ENCODE measurements at regions not wholly inside any gene's neighbourhood (a gene's known extent, or its start where the extent isn't known, plus 50 kb on each side); places are given as distances from the start of the nearest gene placed in this dataset.

- Histone ChIP-seq H2AFZ (ENCODE audit: low read depth, low read length, poor library complexity, severe bottlenecking) (no peak overlapping the region), H3K9ac (ENCODE audit: low read length) (no peak overlapping the region), H3K4me3 (replicated peaks in 1 of 2; ENCODE audit: low read depth in 1 of 2, low read length in 2 of 2) (no peak overlapping the region), H4K20me1 (ENCODE audit: insufficient read depth) (no peaks in the 10 kb centered on the region), H3K27me3 (ENCODE audit: insufficient read depth, low read length) (peaks cover 13% of the 10 kb centered on the region), H3K79me2 (ENCODE audit: insufficient read depth, low read length) (no peaks in the 10 kb centered on the region), H3K27ac (ENCODE audit: low read depth, low read length) (no peak overlapping the region), H3K9me2 (ENCODE audit: insufficient read depth) (no peaks in the 10 kb centered on the region), H3K9me3 (ENCODE audit: control insufficient read depth in 1 of 2, insufficient read depth in 1 of 2, low read depth in 1 of 2, low read length in 2 of 2) (no peaks in the 10 kb centered on the region), H3K36me3 (ENCODE audit: control insufficient read depth in 1 of 2, insufficient read depth in 2 of 2, low read length in 2 of 2) (no peaks in the 10 kb centered on the region), H3K4me2 (ENCODE audit: low read length) (no peak overlapping the region), H3K4me1 (ENCODE audit: control insufficient read depth in 1 of 2, insufficient read depth in 2 of 2, low read length in 2 of 2) (no peaks in the 10 kb centered on the region)
- ChIA-PET CTCF (interaction anchor here (1.0 kb wide), 1 partner anchor 216 kb away, joined by 3 read pairs; no protein-coding TSS in a partner anchor), RAD21 (ENCODE audit: low non-redundant PET in 1 of 2, low total read pairs in 2 of 2, uncharacterized antibody in 2 of 2, unreplicated experiment in 2 of 2) (no interaction called here), POLR2A (no interaction called here)
- DNase-seq (ENCODE audit: low read depth, low spot score): no peak
- ATAC-seq: no peak
- no TSS peak for BruUV-seq (replicated peaks)
- no peak for TF ChIP-seq SP1 (IDR thresholded peaks at IDR 0.05; ENCODE audit: low read depth)
- no peak for TF ChIP-seq ATF3 (IDR thresholded peaks at IDR 0.05)
- no peak for TF ChIP-seq JUND (IDR thresholded peaks at IDR 0.05)
- TF ChIP-seq ZNF274 (IDR thresholded peaks at IDR 0.05; ENCODE audit: low read depth, low read length): no peak
- TF ChIP-seq YY1 (IDR thresholded peaks at IDR 0.05; ENCODE audit: extremely low read depth, insufficient replicate concordance, low read depth, low read length): no peak
- intact Hi-C loops (cut with micrococcal nuclease): no loop called here
These were observed 149.1 kb upstream of the SPACA7 start for GRCh38 chr13:112227031-112227430.

GRCh38 chr13:112229445-112229844, 146.7 kb upstream of the SPACA7 start:
- Histone ChIP-seq H3K9me3 (ENCODE audit: control insufficient read depth in 1 of 2, insufficient read depth in 1 of 2, low read depth in 1 of 2, low read length in 2 of 2) (no peaks in the 10 kb centered on the region), H2AFZ (ENCODE audit: low read depth, low read length, poor library complexity, severe bottlenecking) (no peak overlapping the region), H3K4me3 (replicated peaks in 1 of 2; ENCODE audit: low read depth in 1 of 2, low read length in 2 of 2) (no peak overlapping the region), H3K27me3 (ENCODE audit: insufficient read depth, low read length) (peaks cover 13% of the 10 kb centered on the region), H3K9ac (ENCODE audit: low read length) (no peak overlapping the region), H3K27ac (ENCODE audit: low read depth, low read length) (no peak overlapping the region), H4K20me1 (ENCODE audit: insufficient read depth) (no peaks in the 10 kb centered on the region), H3K9me2 (ENCODE audit: insufficient read depth) (no peaks in the 10 kb centered on the region), H3K4me2 (ENCODE audit: low read length) (no peak overlapping the region), H3K79me2 (ENCODE audit: insufficient read depth, low read length) (no peaks in the 10 kb centered on the region), H3K4me1 (ENCODE audit: control insufficient read depth in 1 of 2, insufficient read depth in 2 of 2, low read length in 2 of 2) (no peaks in the 10 kb centered on the region), H3K36me3 (ENCODE audit: control insufficient read depth in 1 of 2, insufficient read depth in 2 of 2, low read length in 2 of 2) (no peaks in the 10 kb centered on the region)
- ChIA-PET CTCF (no interaction called here), POLR2A (no interaction called here), RAD21 (ENCODE audit: low non-redundant PET in 1 of 2, low total read pairs in 2 of 2, uncharacterized antibody in 2 of 2, unreplicated experiment in 2 of 2) (no interaction called here)
- no TSS peak for BruUV-seq (replicated peaks)
- no peak for DNase-seq (ENCODE audit: low read depth, low spot score)
- no peak for ATAC-seq
- no peak for TF ChIP-seq ELF1 (IDR thresholded peaks at IDR 0.05; ENCODE audit: borderline replicate concordance, low read depth)
- no peak for TF ChIP-seq EZH2phosphoT487 (IDR thresholded peaks at IDR 0.05; ENCODE audit: borderline replicate concordance)
- no peak for TF ChIP-seq MAX (IDR thresholded peaks at IDR 0.05)
- TF ChIP-seq POLR2A (IDR thresholded peaks at IDR 0.05; ENCODE audit: borderline replicate concordance, extremely low read depth, insufficient read depth, insufficient read length): no peak
- TF ChIP-seq REST (IDR thresholded peaks at IDR 0.05; ENCODE audit: low read depth): no peak
- no peak for TF ChIP-seq FOSL1 (IDR thresholded peaks at IDR 0.05; ENCODE audit: low read depth)
- no peak for TF ChIP-seq EGR1 (IDR thresholded peaks at IDR 0.05; ENCODE audit: low read depth)
- no peak for TF ChIP-seq YY1 (IDR thresholded peaks at IDR 0.05; ENCODE audit: extremely low read depth, insufficient replicate concordance, low read depth, low read length)
- no peak for TF ChIP-seq SIN3A (IDR thresholded peaks at IDR 0.05; ENCODE audit: low read depth)
- no peak for TF ChIP-seq CBX3 (IDR thresholded peaks at IDR 0.05; ENCODE audit: low read depth)
- TF ChIP-seq TCF7L2 (IDR thresholded peaks at IDR 0.05; ENCODE audit: borderline replicate concordance, extremely low read depth, insufficient read depth, insufficient read length): no peak
- TF ChIP-seq SRF (IDR thresholded peaks at IDR 0.05; ENCODE audit: low read depth): no peak
- TF ChIP-seq POLR2AphosphoS5 (IDR thresholded peaks at IDR 0.05; ENCODE audit: low read depth, low read length): no peak
- TF ChIP-seq EZH2 (IDR thresholded peaks at IDR 0.05): no peak
- TF ChIP-seq ZFX (IDR thresholded peaks at IDR 0.05): no peak
- intact Hi-C loops (cut with micrococcal nuclease): no loop called here
